ENCODE measurements at regions not wholly inside any gene's neighbourhood (a gene's known extent, or its start where the extent isn't known, plus 50 kb on each side); places are given as distances from the start of the nearest gene placed in this dataset.

GRCh38 chrX:6909396-6909795 lies 238.1 kb upstream of the STS start:
- no peak for TF ChIP-seq SPI1 (IDR thresholded peaks at IDR 0.05; ENCODE audit: low read depth, low read length)
- no peak for TF ChIP-seq POLR2A (IDR thresholded peaks at IDR 0.05; ENCODE audit: low read depth, low read length)
- no peak for TF ChIP-seq PAX5 (IDR thresholded peaks at IDR 0.05; ENCODE audit: insufficient read depth, low read length, severe bottlenecking)
- no peak for TF ChIP-seq TAF1 (IDR thresholded peaks at IDR 0.05; ENCODE audit: low read depth, low read length)
- TF ChIP-seq POLR2AphosphoS5 (IDR thresholded peaks at IDR 0.05; ENCODE audit: low read depth, low read length) = no peak

All from GM12891 (cell line).